ENCODE measurements at regions not wholly inside any gene's neighbourhood (a gene's known extent, or its start where the extent isn't known, plus 50 kb on each side); places are given as distances from the start of the nearest gene placed in this dataset.

GRCh38 chr21:27721675-27722074 lies 754.8 kb upstream of the ADAMTS5 start:
- no peak overlapping the region for H3K27ac ChIP-seq (ENCODE audit: insufficient read depth, low read depth, low read length)
- ChIA-PET CTCF (no interaction called here), POLR2A (no interaction called here)
- H3K27me3 ChIP-seq (ENCODE audit: control insufficient read depth in 2 of 2, insufficient read depth in 2 of 2, low read length in 2 of 2): peaks cover 0 to 1% of the 10 kb centered on the region in 2 experiments
- no peak overlapping the region for H3K4me3 ChIP-seq (replicated peaks in 1 of 3; ENCODE audit: insufficient read depth in 1 of 3, low read depth in 1 of 3, low read length in 3 of 3)
- H3K79me2 ChIP-seq (ENCODE audit: control insufficient read depth, insufficient read depth, low read length): no peaks in the 10 kb centered on the region
- no peak overlapping the region for H3K9ac ChIP-seq (replicated peaks; ENCODE audit: extremely low read depth, insufficient read depth, low read length)
- no peaks in the 10 kb centered on the region for H3K36me3 ChIP-seq (ENCODE audit: control insufficient read depth in 2 of 2, extremely low read depth in 1 of 2, insufficient read depth in 2 of 2, low read length in 2 of 2)
- DNase-seq (ENCODE audit: low read depth, low spot score) (no peak), FAIRE-seq (no peak)
- no peak overlapping the region for H2AFZ ChIP-seq (ENCODE audit: low read depth, low read length)
- H3K4me1 ChIP-seq (ENCODE audit: control insufficient read depth, extremely low read depth, insufficient read depth, low read length): no peaks in the 10 kb centered on the region
- no peaks in the 10 kb centered on the region for H3K9me1 ChIP-seq (replicated peaks; ENCODE audit: control insufficient read depth, extremely low read depth, insufficient read depth, low read length)
- intact Hi-C loops (cut with micrococcal nuclease) (no loop called here), dilution Hi-C loops (cut with MboI; ENCODE audit: extremely low pct_ligation_motif_present, low sequenced_read_pairs) (no loop called here)
- H4K20me1 ChIP-seq (replicated peaks; ENCODE audit: control insufficient read depth, extremely low read depth, insufficient read depth, low read length): no peaks in the 10 kb centered on the region
- H3K4me2 ChIP-seq (ENCODE audit: insufficient read depth, low read length): no peak overlapping the region
- H3K9me3 ChIP-seq (replicated peaks; ENCODE audit: control insufficient read depth, insufficient read depth, low read length): no peaks in the 10 kb centered on the region
- TF ChIP-seq POLR2A (IDR thresholded peaks at IDR 0.05; ENCODE audit: low read depth, low read length) (no peak), FOS (IDR thresholded peaks at IDR 0.05; ENCODE audit: borderline replicate concordance, insufficient read depth, low read length) (no peak), MAX (IDR thresholded peaks at IDR 0.05; ENCODE audit: insufficient read depth, insufficient read length) (no peak), CTCF (IDR thresholded peaks at IDR 0.05; ENCODE audit: extremely low read depth in 1 of 2, insufficient read depth in 1 of 2, low read depth in 1 of 2, low read length in 2 of 2) (no peak), MYC (IDR thresholded peaks at IDR 0.05; ENCODE audit: low read depth, low read length) (no peak), GATA2 (IDR thresholded peaks at IDR 0.05; ENCODE audit: insufficient read depth, insufficient read length, low read depth, low read length) (no peak), POLR2AphosphoS5 (IDR thresholded peaks at IDR 0.05; ENCODE audit: insufficient read depth, low read depth, low read length) (no peak), EZH2 (IDR thresholded peaks at IDR 0.05; ENCODE audit: borderline replicate concordance, low read depth, low read length, severe bottlenecking) (no peak), JUN (IDR thresholded peaks at IDR 0.05; ENCODE audit: borderline replicate concordance, insufficient read depth, insufficient read length, low read depth) (no peak)
- BruUV-seq (replicated peaks): no TSS peak
